ENCODE measurements at regions not wholly inside any gene's neighbourhood (a gene's known extent, or its start where the extent isn't known, plus 50 kb on each side); places are given as distances from the start of the nearest gene placed in this dataset.
"Not testable (repeated sequence)": the region's sequence is repeated elsewhere in the genome, so short reads cannot be mapped to it uniquely, and the experiment has no call there.

DNA sequence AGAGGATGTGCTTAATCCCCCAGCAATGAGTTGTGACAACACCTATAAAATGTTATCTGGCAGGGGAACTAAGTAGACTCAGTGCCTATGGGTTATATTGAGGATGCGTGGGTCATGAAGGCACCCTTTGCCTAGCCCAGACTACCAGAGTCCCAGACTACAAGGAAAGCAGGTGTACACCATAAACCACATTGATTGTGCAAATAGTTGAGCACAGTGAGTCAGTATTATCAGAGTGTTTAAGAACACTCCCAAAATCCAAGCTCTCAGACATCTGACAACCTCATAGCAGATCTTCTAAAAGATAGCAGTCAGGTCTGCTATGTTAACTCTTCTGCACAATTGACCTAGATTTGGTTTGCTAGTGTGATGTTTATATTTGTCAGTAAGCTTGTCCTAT lies 92.8 kb upstream of the AGTPBP1 start:
- TF ChIP-seq, protein P1, sequence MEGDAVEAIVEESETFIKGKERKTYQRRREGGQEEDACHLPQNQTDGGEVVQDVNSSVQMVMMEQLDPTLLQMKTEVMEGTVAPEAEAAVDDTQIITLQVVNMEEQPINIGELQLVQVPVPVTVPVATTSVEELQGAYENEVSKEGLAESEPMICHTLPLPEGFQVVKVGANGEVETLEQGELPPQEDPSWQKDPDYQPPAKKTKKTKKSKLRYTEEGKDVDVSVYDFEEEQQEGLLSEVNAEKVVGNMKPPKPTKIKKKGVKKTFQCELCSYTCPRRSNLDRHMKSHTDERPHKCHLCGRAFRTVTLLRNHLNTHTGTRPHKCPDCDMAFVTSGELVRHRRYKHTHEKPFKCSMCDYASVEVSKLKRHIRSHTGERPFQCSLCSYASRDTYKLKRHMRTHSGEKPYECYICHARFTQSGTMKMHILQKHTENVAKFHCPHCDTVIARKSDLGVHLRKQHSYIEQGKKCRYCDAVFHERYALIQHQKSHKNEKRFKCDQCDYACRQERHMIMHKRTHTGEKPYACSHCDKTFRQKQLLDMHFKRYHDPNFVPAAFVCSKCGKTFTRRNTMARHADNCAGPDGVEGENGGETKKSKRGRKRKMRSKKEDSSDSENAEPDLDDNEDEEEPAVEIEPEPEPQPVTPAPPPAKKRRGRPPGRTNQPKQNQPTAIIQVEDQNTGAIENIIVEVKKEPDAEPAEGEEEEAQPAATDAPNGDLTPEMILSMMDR (conservative IDR thresholded peaks at IDR 0.05; ENCODE audit: low read length): not testable (repeated sequence)
- TF ChIP-seq EZH2phosphoT487 (IDR thresholded peaks at IDR 0.05; ENCODE audit: borderline replicate concordance, low read depth, low read length): not testable (repeated sequence)

All from OCI-LY7 (cell line).